HG03108 (cell line): ENCODE measurements at regions not wholly inside any gene's neighbourhood (a gene's known extent, or its start where the extent isn't known, plus 50 kb on each side); places are given as distances from the start of the nearest gene placed in this dataset.
"Not testable (repeated sequence)": the region's sequence is repeated elsewhere in the genome, so short reads cannot be mapped to it uniquely, and the experiment has no call there.

Experiments
- ATAC-seq: cut with Tn5 transposase; IDR thresholded peaks from one replicate; pipeline ENCODE4 v1.9.1; 2021; ENCODE audit warnings: moderate library complexity; ENCODE audit not compliant: unreplicated experiment

DNA sequence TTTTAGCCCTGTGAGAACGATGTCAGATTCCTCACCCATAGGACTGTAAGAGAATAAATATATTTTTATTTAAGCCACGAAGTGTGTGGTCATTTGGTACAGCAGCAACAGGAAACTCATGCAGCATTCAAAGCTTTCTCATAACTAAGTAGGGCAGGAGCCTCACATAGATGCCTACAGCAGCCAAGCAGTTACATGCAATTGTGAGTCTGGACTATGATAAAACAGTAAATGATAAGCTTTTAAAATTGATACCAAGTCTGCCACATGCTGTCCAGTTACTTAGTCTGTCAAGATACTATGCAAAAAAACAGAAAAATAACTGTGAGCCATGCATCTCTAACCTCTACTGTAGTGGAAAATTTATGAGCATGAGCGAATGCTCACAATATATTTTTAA lies 359.6 kb downstream of the HS3ST1 start:
- ATAC-seq, result no peak

DNA sequence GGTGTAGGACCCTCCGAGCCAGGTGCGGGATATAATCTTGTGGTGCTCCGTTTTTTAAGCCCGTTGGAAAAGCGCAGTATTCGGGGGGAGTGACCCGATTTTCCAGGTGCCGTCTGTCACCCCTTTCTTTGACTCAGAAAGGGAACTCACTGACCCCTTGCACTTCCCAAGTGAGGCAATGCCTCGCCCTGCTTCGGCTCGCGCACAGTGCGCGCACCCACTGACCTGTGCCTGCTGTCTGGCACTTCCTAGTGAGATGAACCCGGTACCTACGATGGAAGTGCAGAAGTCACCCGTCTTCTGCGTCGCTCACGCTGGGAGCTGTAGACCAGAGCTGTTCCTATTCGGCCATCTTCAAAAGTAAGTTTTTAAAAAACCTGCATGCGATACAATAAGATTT lies 362.1 kb downstream of the HS3ST1 start:
- not testable (repeated sequence) for ATAC-seq

GRCh38 chr4:11060637-11061036 lies 368.1 kb downstream of the HS3ST1 start:
- not testable (repeated sequence) for ATAC-seq

GRCh38 chr4:11054937-11055336 lies 370.4 kb upstream of the CLNK start:
- ATAC-seq, result not testable (repeated sequence)

DNA sequence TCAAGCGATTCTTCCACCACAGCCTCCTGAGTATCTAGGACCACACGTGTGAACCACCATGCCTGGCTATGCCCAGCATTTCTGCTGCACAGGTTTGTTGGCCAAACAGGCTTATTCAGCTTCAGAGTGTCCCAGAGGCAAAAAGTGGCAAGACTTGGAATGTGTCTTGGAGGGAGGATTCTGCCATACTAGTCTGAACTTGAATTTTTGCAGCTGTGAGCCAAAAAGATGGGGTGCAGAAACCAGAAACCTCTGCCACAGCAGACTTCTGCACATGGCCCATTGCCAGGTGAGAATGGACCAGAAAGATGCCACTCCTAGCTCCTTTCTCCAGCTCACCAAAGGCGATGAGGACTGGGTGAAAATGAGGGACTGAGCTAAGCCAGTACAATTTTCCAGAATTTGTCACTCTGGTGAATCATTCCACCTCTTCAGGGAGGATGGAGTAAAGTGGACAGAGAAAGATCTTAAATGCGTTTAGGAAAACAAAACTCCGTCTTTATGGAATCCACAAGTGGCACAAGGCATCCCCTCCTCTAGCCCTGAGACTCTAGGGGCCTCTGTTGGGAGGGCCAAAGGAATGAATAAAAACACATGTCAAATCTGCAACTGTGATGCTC lies 369.1 kb upstream of the CLNK start:
- no peak for ATAC-seq

GRCh38 chr4:11051181-11051580 lies 366.6 kb upstream of the CLNK start:
- no peak for ATAC-seq

DNA sequence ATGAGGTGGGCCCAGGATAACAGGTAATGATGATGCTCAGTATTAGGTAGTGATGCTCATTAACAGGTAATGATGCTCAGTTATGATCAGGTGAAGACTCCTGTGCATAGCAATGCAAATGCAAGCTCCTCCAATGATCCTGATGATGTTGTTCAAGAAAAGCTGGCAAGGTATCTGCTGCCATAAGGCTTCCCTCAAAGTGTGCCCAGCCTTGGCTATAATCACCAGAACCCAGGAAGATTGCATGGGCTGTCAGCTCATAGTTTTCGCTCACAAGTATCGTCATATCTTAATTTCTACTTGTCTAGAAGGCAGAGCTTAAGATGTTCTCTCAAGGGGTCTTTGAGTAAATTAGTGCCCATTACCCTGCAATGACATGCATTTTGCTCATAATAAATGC lies 366.2 kb upstream of the CLNK start:
- ATAC-seq, result no peak

DNA sequence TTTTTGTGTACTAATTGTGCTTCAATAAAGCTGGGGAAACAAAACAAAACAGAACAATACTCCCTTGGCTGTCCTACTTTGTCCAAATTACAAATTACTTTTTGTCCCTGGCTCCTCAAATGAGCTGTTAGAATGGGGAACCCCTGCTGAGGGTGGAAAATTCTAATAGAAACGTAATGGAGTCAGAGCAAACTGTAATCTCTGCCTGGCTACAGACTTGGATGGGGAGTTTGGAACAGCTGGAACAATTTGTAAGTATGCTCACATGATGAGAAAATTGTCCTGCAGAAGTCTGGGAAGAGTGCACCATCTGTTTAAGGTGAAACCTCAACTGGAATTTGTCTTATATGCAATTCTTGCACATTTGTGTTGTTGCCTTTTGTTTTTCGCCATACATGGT lies 364.4 kb upstream of the CLNK start:
- ATAC-seq, result no peak

DNA sequence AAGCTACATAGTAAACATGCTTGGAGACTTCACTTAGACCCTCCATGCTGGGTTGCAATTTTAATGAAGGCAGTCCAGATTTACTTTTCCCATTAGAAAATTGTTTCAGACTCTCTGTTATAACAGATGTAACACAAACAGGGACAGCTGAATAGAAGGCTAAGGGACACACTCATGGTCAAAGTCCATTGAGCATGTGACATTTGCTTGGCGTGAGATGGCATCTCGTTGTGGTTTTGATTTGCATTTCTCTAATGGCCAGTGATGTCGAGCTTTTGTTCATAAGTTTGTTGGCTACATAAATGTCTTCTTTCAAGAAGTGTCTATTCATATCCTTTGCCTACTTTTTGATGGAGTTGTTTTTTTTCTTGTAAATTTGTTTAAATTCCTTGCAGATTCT lies 358.2 kb upstream of the CLNK start:
- ATAC-seq, result no peak

- ATAC-seq, result no peak
Measured at GRCh38 chr4:11039634-11040131, 355.1 kb upstream of the CLNK start.

DNA sequence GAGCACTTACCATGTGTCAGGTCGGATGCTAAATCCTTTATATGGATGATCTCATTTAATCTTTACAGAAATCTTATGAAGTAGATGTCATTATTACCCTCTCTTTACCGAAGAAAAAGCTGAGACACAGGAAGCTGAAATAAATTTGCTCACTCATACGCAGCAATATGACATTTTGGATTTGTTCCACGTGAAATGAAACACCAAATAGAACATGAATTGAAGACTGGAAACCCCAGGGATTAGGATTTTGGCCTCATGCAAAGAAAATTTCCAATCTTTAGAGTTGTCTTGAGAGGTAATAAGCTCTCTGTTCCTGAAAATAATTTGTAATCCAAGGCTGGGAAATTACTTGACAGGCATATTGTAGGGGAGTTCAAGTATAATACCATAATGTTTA lies 354.4 kb upstream of the CLNK start:
- ATAC-seq, result no peak

- ATAC-seq, result no peak
Measured at GRCh38 chr4:11037637-11038036, 353.1 kb upstream of the CLNK start.

- ATAC-seq, result no peak
Measured at GRCh38 chr4:11028334-11028733, 343.8 kb upstream of the CLNK start.

- no peak for ATAC-seq
Measured at GRCh38 chr4:11021333-11021732, 336.8 kb upstream of the CLNK start.

GRCh38 chr4:11019451-11020240 lies 335.1 kb upstream of the CLNK start:
- ATAC-seq, result no peak

DNA sequence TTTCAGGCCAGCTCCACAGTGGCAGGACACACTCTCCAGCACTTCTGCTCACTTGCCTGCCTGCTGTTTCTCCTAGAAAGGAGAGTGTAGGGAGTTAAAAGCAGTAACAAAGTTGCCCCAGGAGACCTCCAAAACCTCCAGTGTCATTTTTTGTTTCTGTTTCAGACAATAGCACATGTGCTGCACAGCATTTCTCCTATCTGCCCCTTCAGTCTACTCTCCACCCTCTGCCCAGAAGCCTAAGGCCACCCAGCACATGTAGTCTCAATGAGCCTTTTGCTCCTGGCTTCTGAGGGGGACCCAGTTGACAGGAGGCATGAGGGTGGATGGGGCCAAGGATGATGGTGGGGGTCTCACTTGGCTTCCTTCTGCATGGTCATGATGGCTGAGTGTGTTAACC lies 329.6 kb upstream of the CLNK start:
- no peak for ATAC-seq

- ATAC-seq, result no peak
Measured at GRCh38 chr4:11013094-11013664, 328.6 kb upstream of the CLNK start.

- ATAC-seq, result no peak
Measured at GRCh38 chr4:11011249-11011648, 326.7 kb upstream of the CLNK start.

- ATAC-seq, result no peak
Measured at GRCh38 chr4:11010624-11011023, 326.1 kb upstream of the CLNK start.

GRCh38 chr4:11009281-11009680 lies 324.7 kb upstream of the CLNK start:
- ATAC-seq, result no peak

DNA sequence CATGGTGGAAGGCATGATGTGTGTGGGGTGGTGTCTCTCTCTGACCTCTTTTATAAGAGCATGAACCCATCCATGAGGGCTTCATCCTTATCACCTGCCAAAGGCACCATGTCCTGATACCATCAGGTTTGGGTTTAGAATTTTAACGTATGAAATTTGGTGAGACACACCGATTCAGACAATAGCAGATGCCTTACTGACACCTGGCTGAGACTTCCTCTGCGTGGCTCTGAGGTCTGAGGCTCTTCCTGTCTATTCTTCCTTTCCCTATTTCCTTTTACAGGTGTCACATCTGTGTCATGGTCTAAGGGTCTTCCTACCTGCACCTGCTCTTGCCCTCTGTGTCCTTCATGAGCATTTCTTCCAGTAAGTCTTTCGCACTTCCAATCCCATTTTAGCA lies 320.7 kb upstream of the CLNK start:
- ATAC-seq, result no peak

- no peak for ATAC-seq
Measured at GRCh38 chr4:11004818-11005217, 320.2 kb upstream of the CLNK start.
